Heart left ventricle (tissue), 13 donors: ENCODE measurements at regions not wholly inside any gene's neighbourhood (a gene's known extent, or its start where the extent isn't known, plus 50 kb on each side); places are given as distances from the start of the nearest gene placed in this dataset.

Source experiments
- POLR2A ChIP-seq, 2 donors: fragments of 450-650 bp; IDR thresholded peaks; one replicate each; pipeline ENCODE4 v1.6.1; 2017; ENCODE audit warnings: antibody characterized with exemption in 2 of 2, mild to moderate bottlenecking in 2 of 2, moderate library complexity in 2 of 2
- TF ChIP-seq, protein P1 (sequence below), 12 donors: fragments of 200-600 bp; sonication (generic) in 4 of 12; IDR thresholded peaks; one replicate each; pipeline versions ENCODE4 v1.5.0 to v1.8.0; 2018 to 2022; ENCODE audit warnings: antibody characterized with exemption in 12 of 12, mild to moderate bottlenecking in 5 of 12
- donor health status: ischemic (EF 13 %, LVEDD 7.1; RV severe dilation, severe dysfunction).
- donor health status: DM: no; HTN: yes; CAD: no.
- donor health status: DM: no; HTN: no; CAD: no.
- donor health status: ischemic (EF 25% LVEDD 6.9; RV normal size, moderate dysfunction).
- donor health status: ischemic (EF 25% LVEDD 5.7; RV mildly dilated, moderate dysfunction).
- donor health status: ischemic (EF 35%, LVEDD 5.7; RV mildly dilated, moderate dysfunction).
- donor health status: nonischemic (EF 11% LVEDD 7.7; RV severe dilation, severe dysfunction).
- donor health status: DM: yes; HTN: yes; CAD: no.
- donor health status: PGD.
- donor health status: ischemic (EF 29% LVEDD 5.4; RV normal size, mild dysfunction).
- donor health status: nonischemic (EF 23%, LVEDD 6.1; RV moderate dilation, normal function).

DNA sequence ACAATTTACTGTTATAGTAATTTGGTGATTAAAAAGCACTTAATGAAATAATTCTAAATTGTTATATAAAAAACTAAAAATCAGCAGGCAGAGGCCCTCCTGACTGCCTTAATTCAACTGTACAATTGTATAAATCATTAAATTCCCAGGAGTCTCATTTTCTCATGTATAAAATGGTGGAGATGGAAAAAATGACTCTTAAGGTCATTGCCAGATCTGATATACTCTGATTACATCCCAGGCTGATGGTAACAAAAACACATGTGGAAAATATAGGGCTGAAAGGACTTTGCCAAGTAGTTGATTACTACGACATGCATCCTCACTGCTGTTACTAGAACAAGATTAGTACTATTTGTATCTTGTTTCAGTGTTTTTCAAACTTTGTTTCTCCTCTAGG, 1020.0 kb upstream of the SLC10A2 start:
- TF ChIP-seq, protein P1, sequence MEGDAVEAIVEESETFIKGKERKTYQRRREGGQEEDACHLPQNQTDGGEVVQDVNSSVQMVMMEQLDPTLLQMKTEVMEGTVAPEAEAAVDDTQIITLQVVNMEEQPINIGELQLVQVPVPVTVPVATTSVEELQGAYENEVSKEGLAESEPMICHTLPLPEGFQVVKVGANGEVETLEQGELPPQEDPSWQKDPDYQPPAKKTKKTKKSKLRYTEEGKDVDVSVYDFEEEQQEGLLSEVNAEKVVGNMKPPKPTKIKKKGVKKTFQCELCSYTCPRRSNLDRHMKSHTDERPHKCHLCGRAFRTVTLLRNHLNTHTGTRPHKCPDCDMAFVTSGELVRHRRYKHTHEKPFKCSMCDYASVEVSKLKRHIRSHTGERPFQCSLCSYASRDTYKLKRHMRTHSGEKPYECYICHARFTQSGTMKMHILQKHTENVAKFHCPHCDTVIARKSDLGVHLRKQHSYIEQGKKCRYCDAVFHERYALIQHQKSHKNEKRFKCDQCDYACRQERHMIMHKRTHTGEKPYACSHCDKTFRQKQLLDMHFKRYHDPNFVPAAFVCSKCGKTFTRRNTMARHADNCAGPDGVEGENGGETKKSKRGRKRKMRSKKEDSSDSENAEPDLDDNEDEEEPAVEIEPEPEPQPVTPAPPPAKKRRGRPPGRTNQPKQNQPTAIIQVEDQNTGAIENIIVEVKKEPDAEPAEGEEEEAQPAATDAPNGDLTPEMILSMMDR (IDR thresholded peaks at IDR 0.05) = no peak
- TF ChIP-seq POLR2A (IDR thresholded peaks at IDR 0.05) = no peak
